ENCODE measurements at regions not wholly inside any gene's neighbourhood (a gene's known extent, or its start where the extent isn't known, plus 50 kb on each side); places are given as distances from the start of the nearest gene placed in this dataset.

GRCh38 chr2:103462101-103462500 is 700.3 kb downstream of the TMEM182 start:
- intact Hi-C loops (cut with DNase I; ENCODE audit: low total_unique reads) = no loop called here

DNA sequence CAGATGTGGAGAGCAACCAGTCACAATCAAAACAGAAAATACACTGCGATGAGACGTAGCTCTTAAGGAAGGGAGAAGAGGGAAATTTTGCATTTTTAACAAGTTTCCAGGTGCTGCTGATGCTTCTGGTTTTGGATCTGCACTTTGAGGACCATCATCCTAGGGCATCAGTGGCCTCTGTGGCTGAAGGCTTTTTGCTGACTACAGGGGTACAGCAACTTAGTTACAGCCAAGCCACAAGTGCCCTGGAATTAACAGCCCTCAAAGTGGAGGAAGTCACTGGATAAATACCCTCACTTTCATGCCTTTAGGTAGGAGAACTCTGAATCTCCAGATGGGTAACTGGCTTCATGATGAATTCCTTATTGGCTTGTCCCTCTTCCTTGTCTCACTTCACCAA is 700.9 kb downstream of the TMEM182 start:
- WGBS, 5 donors = 89 to 96% (median 90%) methylated on average over 2 of the region's 2 CpGs
- Histone ChIP-seq H3K27ac (no peak overlapping the region), H3K27me3 (replicated peaks in 1 of 7) (no peaks in the 10 kb centered on the region), H3K4me1 (no peaks in the 10 kb centered on the region), H3K36me3 (no peaks in the 10 kb centered on the region), H3K4me3 (no peak overlapping the region), H3K9me3 (peaks cover 0 to 27% (median 0%) of the 10 kb centered on the region in 8 donors)
- DNase-seq = no peak
- intact Hi-C loops (cut with DNase I; ENCODE audit: low total_unique reads) = no loop called here
- TF ChIP-seq POLR2A (IDR thresholded peaks at IDR 0.05) (no peak), CTCF (IDR thresholded peaks at IDR 0.05 in 8 of 11, conservative IDR thresholded peaks at IDR 0.05 in 3 of 11) (no peak), POLR2AphosphoS5 (IDR thresholded peaks at IDR 0.05) (no peak)

More at GRCh38 chr2:103462101-103462500, 700.3 kb downstream of the TMEM182 start:
- Histone ChIP-seq H3K27me3 (replicated peaks in 1 of 7) (no peaks in the 10 kb centered on the region), H3K36me3 (no peaks in the 10 kb centered on the region), H3K27ac (no peak overlapping the region), H3K4me1 (no peaks in the 10 kb centered on the region), H3K9me3 (peaks cover 0 to 27% (median 0%) of the 10 kb centered on the region in 8 donors), H3K4me3 (no peak overlapping the region)
- DNase-seq = no peak
- TF ChIP-seq POLR2AphosphoS5 (IDR thresholded peaks at IDR 0.05) (no peak), POLR2A (IDR thresholded peaks at IDR 0.05) (no peak), CTCF (IDR thresholded peaks at IDR 0.05 in 8 of 11, conservative IDR thresholded peaks at IDR 0.05 in 3 of 11) (no peak)
- WGBS, 5 donors = 83 to 92% (median 87%) methylated on average over 2 of the region's 2 CpGs

DNA sequence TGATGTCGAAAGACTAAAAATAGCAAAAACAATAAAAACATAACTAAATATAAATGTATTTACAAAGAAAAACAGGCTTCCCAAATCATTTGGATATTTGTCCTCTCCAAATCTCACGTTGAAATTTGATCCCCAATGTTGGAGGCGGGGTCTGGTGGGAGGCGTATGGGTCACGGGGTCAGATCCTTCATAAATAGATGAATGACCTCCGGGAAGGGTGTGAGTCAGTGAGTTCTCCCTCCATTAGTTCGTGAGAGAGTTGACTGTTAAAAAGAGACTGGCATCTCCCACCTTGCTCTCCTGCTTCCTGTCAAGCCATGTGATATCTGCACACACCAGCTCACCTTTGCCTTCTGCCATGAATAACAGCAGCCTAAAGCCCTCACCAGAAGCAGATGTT is 703.0 kb downstream of the TMEM182 start:
- Histone ChIP-seq H3K27ac (no peak overlapping the region), H3K4me3 (no peak overlapping the region), H3K36me3 (no peaks in the 10 kb centered on the region), H3K9me3 (peaks cover 0 to 27% (median 0%) of the 10 kb centered on the region in 8 donors), H3K27me3 (replicated peaks in 1 of 7) (no peaks in the 10 kb centered on the region), H3K4me1 (no peaks in the 10 kb centered on the region)
- WGBS, 5 donors = 63 to 82% (median 77%) methylated on average over 7 of the region's 7 CpGs
- TF ChIP-seq CTCF (IDR thresholded peaks at IDR 0.05 in 8 of 11, conservative IDR thresholded peaks at IDR 0.05 in 3 of 11) (no peak), POLR2AphosphoS5 (IDR thresholded peaks at IDR 0.05) (no peak), POLR2A (IDR thresholded peaks at IDR 0.05) (no peak)
- intact Hi-C loops (cut with DNase I; ENCODE audit: low total_unique reads) = no loop called here
- no peak for DNase-seq

GRCh38 chr2:103469800-103470199 is 708.0 kb downstream of the TMEM182 start:
- no peaks in the 10 kb centered on the region for H3K4me1 ChIP-seq
- H3K36me3 ChIP-seq = no peaks in the 10 kb centered on the region
- 84 to 96% (median 96%) methylated on average over 1 of the region's 1 CpG for WGBS, 5 donors
- H3K27me3 ChIP-seq (replicated peaks in 1 of 7) = no peaks in the 10 kb centered on the region
- H3K4me3 ChIP-seq = no peak overlapping the region
- no peak for TF ChIP-seq CTCF (IDR thresholded peaks at IDR 0.05 in 8 of 11, conservative IDR thresholded peaks at IDR 0.05 in 3 of 11)
- no peak for TF ChIP-seq POLR2AphosphoS5 (IDR thresholded peaks at IDR 0.05)
- TF ChIP-seq POLR2A (IDR thresholded peaks at IDR 0.05) = no peak
- peaks cover 0 to 26% (median 4%) of the 10 kb centered on the region in 8 donors for H3K9me3 ChIP-seq
- intact Hi-C loops (cut with DNase I; ENCODE audit: low total_unique reads) = no loop called here
- no peak for DNase-seq
- H3K27ac ChIP-seq = no peak overlapping the region
